PC-3 (cell line): ENCODE measurements at regions not wholly inside any gene's neighbourhood (a gene's known extent, or its start where the extent isn't known, plus 50 kb on each side); places are given as distances from the start of the nearest gene placed in this dataset.
"Not testable (repeated sequence)": the region's sequence is repeated elsewhere in the genome, so short reads cannot be mapped to it uniquely, and the experiment has no call there.

Experiments
- ATAC-seq: fragments of 200-7000 bp; cut with Tn5 transposase; 2 replicates; pipeline ENCODE4 v1.9.1; 2020; ENCODE audit warnings: mild to moderate bottlenecking, moderate library complexity
- BruUV-seq: library from RNA; stranded (reverse); fragments of 400-500 nt; replicated peaks from 2 replicates; lab custom pipeline; 2021; lab: Mats Ljungman, UMichigan
- CTCF ChIA-PET: fragments of 300-600 bp; sonication (Branson Sonifier 250); formaldehyde crosslinking; loops from one replicate; lab custom pipeline; 2022; ENCODE audit warnings: antibody characterized with exemption; lab: Charles Lee
- POLR2A ChIA-PET: fragments of 300-600 bp; sonication (Branson Sonifier 250); formaldehyde crosslinking; loops from one replicate; lab custom pipeline; 2022; ENCODE audit warnings: antibody characterized with exemption; ENCODE audit not compliant: unreplicated experiment; lab: Charles Lee
- DNase-seq: peaks from one replicate; pipeline ENCODE4 v3.0.0-alpha.2; 2015
- H2AFZ ChIP-seq: fragments of 300-600 bp; sonication (generic); 2 replicates; pipeline ENCODE4 v1.6.0; 2016; ENCODE audit warnings: antibody characterized with exemption, low read length
- H3F3A ChIP-seq: fragments of 300-600 bp; sonication (generic); one replicate; pipeline ENCODE4 v1.6.0; 2017; ENCODE audit warnings: antibody characterized with exemption, low read length, control low read depth, mild to moderate bottlenecking; ENCODE audit not compliant: unreplicated experiment
- H3K27ac ChIP-seq: fragments of 300-600 bp; sonication (generic); 2 replicates; pipeline ENCODE4 v1.5.1; 2016; ENCODE audit warnings: mild to moderate bottlenecking, low read length
- H3K27me3 ChIP-seq: fragments of 300-600 bp; sonication (generic); 2 replicates; pipeline ENCODE4 v1.6.1; 2016; ENCODE audit warnings: low read length, mixed read lengths
- H3K36me3 ChIP-seq: fragments of 300-600 bp; sonication (generic); 2 replicates; pipeline ENCODE4 v1.6.1; 2016; ENCODE audit warnings: low read depth, mixed run types, low read length, mixed read lengths
- H3K4me1 ChIP-seq: fragments of 300-600 bp; sonication (generic); 2 replicates; pipeline ENCODE4 v1.5.1; 2016; ENCODE audit warnings: low read length; ENCODE audit not compliant: insufficient read depth
- H3K4me2 ChIP-seq: fragments of 300-600 bp; sonication (generic); 2 replicates; pipeline ENCODE4 v1.6.0; 2016; ENCODE audit warnings: low read length
- H3K4me3 ChIP-seq: fragments of 300-600 bp; sonication (generic); 2 replicates; pipeline ENCODE4 v1.5.1; 2016; ENCODE audit warnings: mild to moderate bottlenecking, low read length, mixed read lengths
- H3K79me2 ChIP-seq: fragments of 300-600 bp; sonication (generic); 2 replicates; pipeline ENCODE4 v1.6.1; 2017; ENCODE audit warnings: low read length, mixed read lengths
- H3K9ac ChIP-seq: fragments of 300-600 bp; sonication (generic); 2 replicates; pipeline ENCODE4 v1.6.0; 2016; ENCODE audit warnings: mild to moderate bottlenecking, low read length
- H3K9me2 ChIP-seq: fragments of 300-600 bp; sonication (generic); replicated peaks from 2 replicates; pipeline ENCODE4 v1.6.1; 2016; ENCODE audit warnings: mixed run types, low read length, mixed read lengths
- H3K9me3 ChIP-seq: fragments of 300-600 bp; sonication (generic); 2 replicates; pipeline ENCODE4 v1.6.1; 2016; ENCODE audit warnings: low read length, mixed read lengths
- H4K20me1 ChIP-seq: fragments of 300-600 bp; sonication (generic); 2 replicates; pipeline ENCODE4 v1.6.1; 2016; ENCODE audit warnings: low read length, mixed read lengths
- CTCF ChIP-seq: fragments of 300-600 bp; sonication (generic); conservative IDR thresholded peaks from 2 replicates; pipeline ENCODE4 v1.5.1; 2017; ENCODE audit warnings: antibody characterized with exemption, low read depth, mild to moderate bottlenecking, low read length
- EZH2 ChIP-seq: fragments of 300-600 bp; sonication (generic); IDR thresholded peaks from one replicate; pipeline ENCODE4 v1.6.1; 2017; ENCODE audit warnings: antibody characterized with exemption, mild to moderate bottlenecking, low read length; ENCODE audit not compliant: unreplicated experiment
- EZH2phosphoT487 ChIP-seq: fragments of 300-600 bp; sonication (generic); IDR thresholded peaks from 2 replicates; pipeline ENCODE4 v1.6.1; 2018; ENCODE audit warnings: mild to moderate bottlenecking, antibody characterized with exemption, low read length, borderline replicate concordance
- intact Hi-C: fragments of 100-400 bp; cut with micrococcal nuclease; formaldehyde crosslinking; loops from 2 replicates; pipeline ENCODE4 v1.9.0; 2023

GRCh38 chr3:194064380-194065332 is 71.3 kb upstream of the HES1 start:
- no peaks in the 10 kb centered on the region for H4K20me1 ChIP-seq
- no peak overlapping the region for H2AFZ ChIP-seq
- ATAC-seq (no peak), DNase-seq (no peak)
- POLR2A ChIA-PET: no interaction called here
- H3K27me3 ChIP-seq: no peaks in the 10 kb centered on the region
- no peaks in the 10 kb centered on the region for H3K9me3 ChIP-seq
- H3K4me1 ChIP-seq: peaks cover 5% of the 10 kb centered on the region
- CTCF ChIA-PET: no interaction called here
- H3K9ac ChIP-seq: no peak overlapping the region
- no peaks in the 10 kb centered on the region for H3K79me2 ChIP-seq
- intact Hi-C loops: no loop called here
- no peaks in the 10 kb centered on the region for H3F3A ChIP-seq
- H3K4me3 ChIP-seq: no peak overlapping the region
- no peak overlapping the region for H3K4me2 ChIP-seq
- TF ChIP-seq EZH2phosphoT487: no peak
- no peak for TF ChIP-seq CTCF
- TF ChIP-seq EZH2: no peak
- H3K27ac ChIP-seq: no peak overlapping the region
- no peaks in the 10 kb centered on the region for H3K9me2 ChIP-seq
- BruUV-seq: no TSS peak
- H3K36me3 ChIP-seq: no peaks in the 10 kb centered on the region

- H3F3A ChIP-seq, H3K9me3 ChIP-seq, H2AFZ ChIP-seq, H3K9me2 ChIP-seq, H3K4me3 ChIP-seq, H3K79me2 ChIP-seq, POLR2A ChIA-PET, H4K20me1 ChIP-seq, BruUV-seq, H3K27me3 ChIP-seq, DNase-seq, H3K9ac ChIP-seq, H3K36me3 ChIP-seq, intact Hi-C loops, ATAC-seq, H3K27ac ChIP-seq, H3K4me2 ChIP-seq: not testable (repeated sequence)
- H3K4me1 ChIP-seq: peaks cover 26% of the 10 kb centered on the region
- CTCF ChIA-PET: interaction anchor here (0.6 kb wide), 1 partner anchor 402 kb away, joined by 3 read pairs; no protein-coding TSS in a partner anchor
These were observed 68.6 kb upstream of the HES1 start for GRCh38 chr3:194067327-194067726.

GRCh38 chr3:194067949-194068362 is 68.0 kb upstream of the HES1 start:
- Histone ChIP-seq H3K27me3 (no peaks in the 10 kb centered on the region), H3K27ac (no peak overlapping the region), H3K4me1 (peaks cover 26% of the 10 kb centered on the region), H4K20me1 (no peaks in the 10 kb centered on the region), H3K4me2 (no peak overlapping the region), H3K9me2 (no peaks in the 10 kb centered on the region), H3K9ac (no peak overlapping the region), H3K36me3 (no peaks in the 10 kb centered on the region), H3F3A (no peaks in the 10 kb centered on the region), H3K79me2 (no peaks in the 10 kb centered on the region), H3K4me3 (no peak overlapping the region), H3K9me3 (no peaks in the 10 kb centered on the region), H2AFZ (no peak overlapping the region)
- ATAC-seq (no peak), DNase-seq (peak; percentile 14)
- intact Hi-C loops: no loop called here
- no TSS peak for BruUV-seq
- POLR2A ChIA-PET: no interaction called here
- TF ChIP-seq CTCF: no peak
- CTCF ChIA-PET: interaction anchor here (0.6 kb wide), 1 partner anchor 402 kb away, joined by 3 read pairs; no protein-coding TSS in a partner anchor
